GM12872 (cell line): ENCODE measurements at regions not wholly inside any gene's neighbourhood (a gene's known extent, or its start where the extent isn't known, plus 50 kb on each side); places are given as distances from the start of the nearest gene placed in this dataset.

Source experiments
- CTCF ChIP-seq: IDR thresholded peaks from 3 replicates; pipeline ENCODE4 v1.5.1; 2011; ENCODE audit warnings: low read depth, mild to moderate bottlenecking, low read length, moderate library complexity; ENCODE audit not compliant: insufficient read depth

GRCh38 chr3:157979022-157979421 is 127.2 kb downstream of the SHOX2 start:
- TF ChIP-seq CTCF = no peak

GRCh38 chr3:157961665-157962064 is 144.6 kb downstream of the SHOX2 start:
- no peak for TF ChIP-seq CTCF

GRCh38 chr3:157958457-157958856 is 147.8 kb downstream of the SHOX2 start:
- no peak for TF ChIP-seq CTCF

- TF ChIP-seq CTCF = no peak
Observed at GRCh38 chr3:157956850-157957249, 149.4 kb downstream of the SHOX2 start.

GRCh38 chr3:157956176-157956575 is 150.0 kb downstream of the SHOX2 start:
- no peak for TF ChIP-seq CTCF

GRCh38 chr3:157953565-157953964 is 152.7 kb downstream of the SHOX2 start:
- TF ChIP-seq CTCF = no peak

- TF ChIP-seq CTCF = no peak
Observed at GRCh38 chr3:157948605-157949383, 157.4 kb downstream of the SHOX2 start.
